GM19395 (cell line): ENCODE measurements at regions not wholly inside any gene's neighbourhood (a gene's known extent, or its start where the extent isn't known, plus 50 kb on each side); places are given as distances from the start of the nearest gene placed in this dataset.
"Not testable (repeated sequence)": the region's sequence is repeated elsewhere in the genome, so short reads cannot be mapped to it uniquely, and the experiment has no call there.

Experiments
- ATAC-seq: cut with Tn5 transposase; IDR thresholded peaks from one replicate; pipeline ENCODE4 v1.9.1; 2021; ENCODE audit warnings: mild to moderate bottlenecking, moderate library complexity; ENCODE audit not compliant: unreplicated experiment

GRCh38 chr11:86167499-86168164 lies 76.9 kb upstream of the EED start:
- no peak for ATAC-seq

- ATAC-seq, result not testable (repeated sequence)
Measured at GRCh38 chr11:86166287-86166686, 78.3 kb upstream of the EED start.

GRCh38 chr11:86164106-86164505 lies 80.4 kb upstream of the EED start:
- no peak for ATAC-seq

- ATAC-seq, result not testable (repeated sequence)
Measured at GRCh38 chr11:86163221-86163876, 81.2 kb upstream of the EED start.

- no peak for ATAC-seq
Measured at GRCh38 chr11:86162239-86162638, 82.3 kb upstream of the EED start.

- ATAC-seq, result no peak
Measured at GRCh38 chr11:86161837-86162236, 82.7 kb upstream of the EED start.

GRCh38 chr11:86161336-86161735 lies 83.2 kb upstream of the EED start:
- no peak for ATAC-seq

GRCh38 chr11:86160541-86161149 lies 83.9 kb upstream of the EED start:
- ATAC-seq, result no peak

GRCh38 chr11:86159581-86159891 lies 85.0 kb upstream of the EED start:
- no peak for ATAC-seq

GRCh38 chr11:86158704-86159580 lies 85.6 kb upstream of the EED start:
- ATAC-seq, result no peak

- ATAC-seq, result no peak
Measured at GRCh38 chr11:86157797-86158378, 86.7 kb upstream of the EED start.

- ATAC-seq, result no peak
Measured at GRCh38 chr11:86156397-86156955, 87.6 kb upstream of the PICALM start.

- ATAC-seq, result no peak
Measured at GRCh38 chr11:86155200-86155844, 86.4 kb upstream of the PICALM start.

GRCh38 chr11:86153439-86153838 lies 84.6 kb upstream of the PICALM start:
- no peak for ATAC-seq

GRCh38 chr11:86152901-86153300 lies 84.0 kb upstream of the PICALM start:
- no peak for ATAC-seq

GRCh38 chr11:86152006-86152862 lies 83.3 kb upstream of the PICALM start:
- no peak for ATAC-seq

GRCh38 chr11:86151174-86152005 lies 82.5 kb upstream of the PICALM start:
- ATAC-seq, result no peak

- ATAC-seq, result no peak
Measured at GRCh38 chr11:86150847-86151173, 81.9 kb upstream of the PICALM start.

GRCh38 chr11:86149792-86150191 lies 80.9 kb upstream of the PICALM start:
- ATAC-seq, result no peak
